GM12878 (cell line): ENCODE measurements at regions not wholly inside any gene's neighbourhood (a gene's known extent, or its start where the extent isn't known, plus 50 kb on each side); places are given as distances from the start of the nearest gene placed in this dataset.

Experiments used
- ATF7 ChIP-seq: fragments of 450-650 bp; IDR thresholded peaks from 2 replicates; pipeline ENCODE4 v1.6.1; 2016; ENCODE audit warnings: low read depth, mild to moderate bottlenecking
- CTCF ChIP-seq, 3 experiments: IDR thresholded peaks in 2 of 3; conservative IDR thresholded peaks in 1 of 3; 2 replicates each; pipeline ENCODE4 v1.5.1; 2011; ENCODE audit warnings: low read depth in 3 of 3, low read length in 3 of 3, mild to moderate bottlenecking in 3 of 3, control low read depth in 2 of 3, moderate library complexity in 2 of 3, inconsistent platforms in 1 of 3, mixed read lengths in 1 of 3; ENCODE audit not compliant: control insufficient read depth in 2 of 3, insufficient read depth in 1 of 3; ENCODE audit errors: extremely low read depth in 1 of 3

GRCh38 chr2:222993920-222994650, 57.9 kb upstream of the KCNE4 start:
- TF ChIP-seq ATF7 (no peak), CTCF (IDR thresholded peaks at IDR 0.05 in 2 of 3, conservative IDR thresholded peaks at IDR 0.05 in 1 of 3; ENCODE audit: control insufficient read depth in 2 of 3, extremely low read depth in 1 of 3, insufficient read depth in 1 of 3, low read depth in 3 of 3, low read length in 3 of 3) (no peak)
